HG03378 (cell line): ENCODE measurements at regions not wholly inside any gene's neighbourhood (a gene's known extent, or its start where the extent isn't known, plus 50 kb on each side); places are given as distances from the start of the nearest gene placed in this dataset.
A peak's percentile ranks its signal among the peaks of the same experiment; 100 is the strongest.

Experiments used
- ATAC-seq: cut with Tn5 transposase; IDR thresholded peaks from one replicate; pipeline ENCODE4 v1.9.1; 2021; ENCODE audit warnings: mild to moderate bottlenecking, moderate library complexity; ENCODE audit not compliant: unreplicated experiment

DNA sequence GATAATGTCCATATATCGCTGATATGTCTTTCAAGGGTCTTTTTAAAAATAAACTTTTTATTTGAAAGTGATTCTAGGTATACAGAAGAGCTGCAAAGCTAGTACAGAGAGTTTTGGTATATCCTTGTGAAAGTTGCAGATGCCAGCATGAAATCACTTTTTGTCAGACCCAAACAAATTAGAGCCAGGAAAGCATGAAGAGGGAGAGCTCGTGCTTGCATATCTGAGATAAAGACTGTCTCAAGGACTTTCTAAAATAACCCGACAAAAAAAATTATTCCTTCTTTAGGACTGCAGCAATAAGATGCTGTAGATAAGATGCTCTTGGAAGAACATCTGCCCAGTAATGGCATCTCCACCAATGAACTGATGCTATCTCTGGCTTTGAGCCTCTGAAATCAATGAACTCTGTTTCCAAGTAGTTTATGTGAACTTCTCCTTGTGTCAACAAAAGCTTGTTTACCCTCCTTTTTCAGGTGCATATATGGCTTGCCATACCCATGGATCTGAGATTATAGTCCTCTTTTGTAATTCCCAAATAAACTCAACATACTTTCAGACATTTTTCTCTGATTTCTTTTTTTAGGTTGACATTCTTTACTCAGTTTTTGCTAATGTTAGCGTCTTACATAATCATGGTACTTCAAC, 774.6 kb upstream of the FAM98A start:
- no peak for ATAC-seq

DNA sequence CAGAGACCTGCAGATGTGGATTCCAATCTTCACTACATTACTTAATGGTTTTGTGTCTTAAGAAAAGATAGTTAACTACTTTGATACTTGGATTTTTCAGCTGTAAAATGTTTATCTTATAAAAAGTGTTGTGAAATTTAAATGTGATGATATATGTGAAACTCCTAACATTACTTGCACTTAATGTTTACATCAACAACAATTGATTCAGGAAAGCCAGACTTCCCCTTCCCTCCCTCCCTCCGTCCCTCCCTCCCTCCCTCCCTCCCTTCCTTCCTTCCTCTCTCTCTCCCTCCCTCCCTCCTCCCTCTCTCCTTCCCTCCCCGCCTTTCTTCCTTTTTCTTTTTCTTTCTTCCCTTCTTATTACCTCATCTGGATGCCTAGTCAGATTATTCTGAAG, 773.9 kb upstream of the FAM98A start:
- ATAC-seq = no peak

DNA sequence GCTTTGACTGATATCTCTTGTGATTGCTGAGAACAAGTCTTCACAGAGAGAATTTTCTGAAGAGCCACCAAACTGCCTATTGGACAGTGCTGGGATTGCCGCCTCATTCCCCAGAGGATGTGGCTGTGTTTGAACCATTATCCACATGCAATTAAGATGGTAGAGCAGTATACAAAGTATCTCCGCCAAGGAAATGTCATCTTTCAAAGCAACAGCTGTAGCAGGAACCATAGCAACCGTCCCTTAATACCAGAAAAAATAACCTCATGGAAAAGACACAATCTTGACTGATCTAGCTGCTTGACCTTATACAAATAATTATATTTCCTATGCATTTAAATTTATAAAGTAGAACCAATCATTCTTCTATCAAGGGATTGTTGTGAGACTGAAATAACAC, 772.6 kb upstream of the FAM98A start:
- no peak for ATAC-seq

DNA sequence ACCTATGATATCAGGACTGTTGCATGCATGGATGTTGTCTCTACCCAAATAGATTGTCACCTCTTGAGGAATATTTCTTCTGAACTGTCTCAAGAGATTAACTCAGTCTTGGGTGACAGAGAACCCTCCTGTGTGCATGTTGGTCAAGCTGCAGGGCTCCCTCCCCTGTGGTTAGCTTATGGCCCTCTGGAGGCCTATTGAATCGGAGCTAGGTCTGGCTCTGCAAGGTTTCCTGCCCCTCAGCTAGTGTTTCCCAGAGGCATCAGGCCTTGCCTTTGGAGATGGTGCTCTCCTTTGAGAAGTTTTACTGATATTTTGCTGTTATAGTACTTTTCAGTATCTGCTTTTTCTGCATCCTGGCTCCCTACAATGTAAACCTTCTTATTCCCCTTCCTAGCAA, 769.2 kb upstream of the FAM98A start:
- no peak for ATAC-seq

DNA sequence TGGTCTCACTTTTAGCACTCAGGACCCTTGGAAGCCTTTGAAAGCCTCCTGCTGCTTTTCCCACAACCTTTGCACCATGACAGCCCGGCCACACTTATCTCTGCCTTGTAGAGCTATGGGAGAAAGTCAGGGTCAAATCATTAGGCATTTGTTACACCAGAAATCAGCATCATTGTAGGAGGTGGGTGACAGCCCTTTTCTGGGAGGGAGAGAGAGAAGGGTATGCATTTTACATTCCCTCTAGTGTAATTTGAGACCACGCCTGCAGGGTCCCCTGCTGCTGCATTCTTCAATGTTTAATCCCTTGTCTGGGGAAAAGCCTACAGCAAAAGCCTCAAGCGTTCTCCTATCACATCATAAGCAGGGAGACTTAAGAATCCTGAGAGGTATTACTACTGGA, 766.8 kb upstream of the FAM98A start:
- no peak for ATAC-seq

DNA sequence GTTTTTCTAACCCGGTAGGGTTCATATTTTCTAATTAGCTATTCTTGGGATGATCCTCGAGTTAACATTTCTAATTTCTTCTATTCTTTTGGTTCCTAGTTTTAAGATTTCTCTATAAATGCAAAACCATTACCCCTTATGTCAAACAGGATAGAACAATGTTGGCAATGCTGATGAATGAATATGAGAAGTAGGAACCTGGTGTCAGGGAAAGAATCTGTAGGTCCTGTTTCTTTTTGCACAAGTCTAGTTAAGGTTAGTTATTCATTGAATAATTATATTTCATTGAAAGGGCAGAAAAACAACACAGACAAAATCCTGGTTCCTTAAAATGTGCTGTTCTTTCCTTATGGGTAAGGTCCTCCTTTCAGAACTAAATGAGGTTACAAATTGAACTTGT, 766.4 kb upstream of the FAM98A start:
- no peak for ATAC-seq

DNA sequence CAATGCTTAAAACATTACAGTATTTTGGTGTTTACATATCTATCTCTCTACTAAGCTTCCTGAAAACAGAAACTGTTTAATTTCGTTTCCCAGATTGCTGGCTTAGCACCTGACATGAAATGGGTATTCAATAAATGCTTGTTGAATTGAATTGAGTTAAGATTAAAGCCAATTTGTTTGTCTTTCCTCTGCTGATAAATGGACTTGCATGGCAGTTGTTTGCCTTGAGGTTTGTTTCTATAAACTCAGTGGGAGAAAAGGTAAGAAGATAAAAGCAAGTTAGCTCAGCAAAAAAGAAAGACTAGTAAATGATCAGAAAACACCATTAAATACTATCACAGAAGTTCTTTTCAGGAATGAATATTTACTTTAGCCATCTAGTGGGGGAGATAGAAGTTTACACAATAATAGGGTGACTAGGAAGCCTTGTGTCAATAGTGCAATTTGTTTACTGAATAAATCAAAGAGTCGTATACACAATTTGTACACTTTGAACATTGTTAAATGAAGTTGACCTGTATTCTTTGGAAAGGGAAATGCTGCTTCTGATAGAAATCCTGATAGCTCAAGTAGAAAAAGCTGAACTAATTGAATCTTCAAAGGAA, 754.5 kb upstream of the FAM98A start:
- ATAC-seq = no peak

DNA sequence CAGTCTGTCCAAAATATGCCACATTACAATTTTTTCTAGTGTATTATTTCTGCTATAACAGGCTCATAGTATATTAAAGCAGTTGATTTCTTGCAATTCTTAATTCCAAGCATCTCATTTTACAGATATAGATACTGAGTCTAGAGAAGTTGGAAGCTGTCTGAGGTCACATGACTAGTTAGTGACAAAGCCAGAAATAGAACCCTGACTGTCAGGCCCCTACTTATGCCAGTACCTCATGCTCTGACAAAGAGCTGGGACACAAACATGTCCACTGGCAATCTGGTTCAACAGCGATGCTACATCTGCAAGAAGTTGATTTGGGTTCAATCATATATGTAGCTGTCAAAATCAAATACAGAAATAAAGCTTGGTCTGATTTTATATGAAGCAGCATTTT, 750.4 kb upstream of the FAM98A start:
- no peak for ATAC-seq

DNA sequence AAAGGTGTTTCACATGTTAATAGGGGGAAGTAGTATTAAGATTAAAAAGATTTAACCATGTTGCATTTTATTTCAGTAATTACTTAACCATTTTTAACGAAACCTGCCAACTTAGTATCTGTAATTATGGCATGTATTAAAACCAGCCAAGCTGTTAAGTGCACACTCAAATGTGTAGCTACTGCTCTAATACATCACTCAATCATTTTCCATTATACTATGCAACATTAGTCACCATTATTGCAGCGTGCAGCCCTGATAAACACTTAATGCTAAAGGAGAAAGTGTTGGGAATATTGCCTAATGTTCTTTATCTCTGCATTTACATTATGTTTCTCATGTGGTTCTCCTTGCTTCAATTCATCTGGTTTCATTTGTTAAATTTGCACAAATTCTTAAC, 745.9 kb upstream of the FAM98A start:
- ATAC-seq = no peak

DNA sequence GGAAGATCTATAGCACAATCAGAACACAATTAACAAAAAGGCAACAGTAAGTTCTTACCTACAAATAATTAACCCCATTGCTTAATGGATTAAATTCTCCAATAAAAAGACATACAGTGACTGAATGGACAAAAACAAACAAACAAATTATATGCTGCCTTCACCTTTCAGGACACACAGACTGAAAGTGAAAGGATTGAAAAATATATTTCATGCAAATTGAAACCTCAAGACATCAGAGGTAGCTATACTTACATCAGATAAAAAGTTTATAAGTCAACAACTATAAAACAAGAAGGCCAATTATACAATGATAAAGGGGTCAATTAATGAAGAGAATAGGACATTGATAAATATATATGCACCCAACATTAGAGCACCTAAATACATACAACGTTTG, 741.2 kb upstream of the FAM98A start:
- ATAC-seq = no peak

DNA sequence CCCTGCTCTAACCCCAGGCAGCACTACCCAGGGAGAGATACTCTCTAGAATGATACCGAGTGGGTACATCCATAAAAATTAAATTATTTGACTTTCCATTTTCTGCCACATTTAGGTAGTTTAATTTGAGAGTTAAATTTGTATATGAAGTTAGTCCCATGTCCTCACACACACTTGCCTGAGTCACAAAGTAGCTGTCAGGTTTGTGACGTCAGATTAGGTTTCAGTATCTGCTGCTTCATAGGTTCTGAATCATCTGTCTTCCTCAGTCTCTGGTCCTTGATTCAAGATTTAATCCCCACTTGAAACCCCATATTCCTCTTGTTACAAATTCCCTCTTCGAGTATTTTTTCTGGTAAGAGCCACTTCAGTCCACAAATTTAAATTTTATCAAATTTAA, 738.6 kb upstream of the FAM98A start:
- no peak for ATAC-seq

DNA sequence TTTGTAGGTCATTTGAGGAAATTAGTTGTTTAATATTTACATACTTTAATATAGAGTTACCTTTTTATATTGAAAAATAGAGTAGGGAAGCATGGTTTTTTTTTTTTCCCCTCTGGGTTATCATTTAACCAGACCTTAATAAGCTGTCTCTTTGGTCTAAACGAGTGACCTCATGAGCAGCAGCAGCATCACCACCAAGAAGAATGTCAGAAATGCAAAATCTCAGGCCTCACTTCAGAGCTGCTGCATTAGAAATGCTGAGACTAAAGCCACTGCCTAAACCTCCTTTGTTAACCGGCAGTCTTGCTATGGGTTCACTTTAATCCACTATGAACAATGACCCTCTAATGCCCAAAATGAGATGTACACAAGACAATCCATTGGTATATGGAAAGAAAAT, 733.7 kb upstream of the FAM98A start:
- ATAC-seq = no peak

DNA sequence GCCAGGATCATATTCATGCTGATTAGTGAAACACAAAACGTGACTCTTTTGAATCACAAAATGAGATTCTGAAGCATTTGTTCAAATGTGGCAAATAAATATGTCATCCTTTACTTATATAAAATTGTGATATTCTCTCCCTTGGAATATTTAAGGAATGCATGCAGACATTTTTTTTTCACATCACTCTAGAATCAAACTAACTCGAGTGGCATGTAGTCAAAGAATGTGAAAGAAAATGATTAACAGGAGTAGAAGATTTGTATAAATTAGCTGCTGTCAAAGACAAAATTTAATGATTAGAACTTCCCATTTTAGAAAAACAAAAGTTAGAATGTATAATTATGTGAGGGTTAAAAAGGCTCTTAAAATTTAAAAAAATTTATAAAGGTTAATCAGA, 721.0 kb upstream of the FAM98A start:
- ATAC-seq = no peak

DNA sequence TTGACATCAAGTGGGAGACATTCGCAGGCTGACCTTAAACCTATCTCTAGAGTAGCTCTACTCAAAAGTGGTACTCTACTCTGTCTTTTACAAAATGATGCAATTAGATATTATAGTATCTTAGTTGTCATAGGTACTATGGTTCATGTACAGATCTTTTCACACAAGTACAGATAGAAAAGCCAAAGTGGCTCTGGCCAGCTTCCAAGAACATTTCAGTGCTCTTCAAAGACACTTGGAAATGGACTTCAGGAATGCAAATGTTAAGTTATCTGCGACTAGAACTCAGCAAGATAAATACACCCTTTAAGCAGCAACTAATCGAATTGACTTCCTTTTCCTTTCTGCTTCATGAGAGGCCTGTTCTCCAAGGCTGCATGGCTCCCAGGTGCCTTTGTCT, 718.7 kb upstream of the FAM98A start:
- no peak for ATAC-seq

DNA sequence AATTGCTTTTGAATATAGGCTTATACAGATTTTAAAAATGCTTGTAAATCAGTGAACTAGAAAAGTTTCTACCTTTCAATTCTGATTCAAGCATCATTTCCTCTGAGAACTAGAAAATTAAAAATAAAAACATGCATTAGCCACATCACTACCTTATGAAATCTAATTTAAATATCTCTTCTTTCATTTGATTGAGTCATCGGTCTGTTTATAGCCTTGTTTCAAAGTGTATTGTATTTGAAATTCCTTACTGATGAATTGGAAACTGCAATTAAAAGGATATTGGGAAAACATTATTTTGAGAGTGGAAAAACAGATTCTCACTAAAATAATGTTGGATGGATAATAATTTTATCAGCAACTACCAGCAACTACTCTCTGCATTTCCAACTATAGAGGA, 717.7 kb upstream of the FAM98A start:
- ATAC-seq = no peak

DNA sequence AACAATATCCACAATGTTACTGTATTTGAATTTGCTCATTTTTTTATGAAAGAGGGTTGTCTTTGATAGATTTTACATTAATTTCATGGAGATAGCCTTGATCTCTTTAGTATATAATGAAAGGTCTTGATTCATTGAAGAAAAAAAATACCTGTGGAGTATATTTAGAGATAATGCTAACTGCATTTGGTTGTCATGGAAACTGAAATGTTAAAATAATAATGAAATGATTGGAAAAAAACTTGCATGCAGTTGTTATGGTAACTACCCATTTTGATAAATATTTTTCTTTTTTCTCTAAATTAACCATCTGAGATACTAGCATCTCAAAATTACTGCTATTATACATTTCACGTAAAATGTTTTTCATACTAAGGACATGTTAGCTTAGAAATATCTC, 712.7 kb upstream of the FAM98A start:
- ATAC-seq = no peak

DNA sequence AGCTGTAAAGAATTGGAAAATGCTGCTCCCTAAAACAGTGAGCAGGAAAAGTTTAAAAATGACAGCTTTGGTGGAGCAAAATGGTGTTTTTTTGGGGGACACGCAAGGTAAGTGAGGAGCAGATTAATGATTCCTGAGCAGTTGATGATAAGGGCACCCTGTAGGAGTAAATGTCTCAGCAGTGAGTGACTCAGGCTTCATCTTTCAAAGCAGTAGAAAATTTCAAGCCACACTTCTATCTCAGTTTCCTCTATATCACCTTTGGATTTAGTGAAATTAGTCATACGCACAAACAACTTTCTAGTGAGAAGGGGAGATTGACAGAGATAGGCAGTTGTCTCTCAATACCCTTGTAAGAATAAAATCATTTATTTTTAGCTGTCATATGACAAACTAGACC, 709.0 kb upstream of the FAM98A start:
- no peak for ATAC-seq

DNA sequence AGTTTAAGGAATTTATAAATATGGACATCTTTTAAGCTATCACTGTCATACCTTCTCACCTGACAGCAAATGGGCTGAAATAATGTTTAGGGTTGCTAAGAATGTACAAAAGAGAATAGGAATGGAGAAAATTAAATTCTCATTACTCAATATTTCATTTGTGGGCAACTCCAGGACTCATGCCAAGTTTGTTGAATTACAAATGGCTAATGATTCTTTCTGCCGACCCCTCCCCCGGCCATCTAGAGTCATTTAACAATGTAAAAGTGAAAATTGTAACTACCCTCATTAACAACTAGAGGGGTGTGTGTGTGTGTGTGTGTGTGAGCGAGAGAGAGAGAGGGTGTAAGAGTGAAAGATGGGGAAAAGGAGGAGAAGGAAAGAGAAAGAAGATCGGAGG, 708.5 kb upstream of the FAM98A start:
- ATAC-seq = no peak

DNA sequence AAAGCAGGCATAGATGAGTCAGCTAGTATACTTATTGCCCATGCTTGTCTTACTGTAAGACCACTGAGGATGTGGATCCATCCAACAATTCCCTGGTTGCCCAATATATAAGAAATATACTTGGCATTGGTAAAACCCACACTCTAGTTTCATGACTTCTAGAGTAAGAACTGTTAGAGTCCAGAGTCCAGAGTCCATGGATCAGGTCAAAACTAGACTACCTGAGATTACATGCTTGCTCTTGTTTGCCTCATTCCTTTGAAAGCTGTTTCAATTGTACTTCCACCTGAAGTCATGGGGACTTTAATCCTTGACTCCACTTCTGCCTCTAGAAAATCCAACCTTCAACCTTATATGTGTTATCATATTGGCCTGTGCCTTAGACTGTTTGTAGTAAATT, 707.6 kb upstream of the FAM98A start:
- ATAC-seq = no peak

DNA sequence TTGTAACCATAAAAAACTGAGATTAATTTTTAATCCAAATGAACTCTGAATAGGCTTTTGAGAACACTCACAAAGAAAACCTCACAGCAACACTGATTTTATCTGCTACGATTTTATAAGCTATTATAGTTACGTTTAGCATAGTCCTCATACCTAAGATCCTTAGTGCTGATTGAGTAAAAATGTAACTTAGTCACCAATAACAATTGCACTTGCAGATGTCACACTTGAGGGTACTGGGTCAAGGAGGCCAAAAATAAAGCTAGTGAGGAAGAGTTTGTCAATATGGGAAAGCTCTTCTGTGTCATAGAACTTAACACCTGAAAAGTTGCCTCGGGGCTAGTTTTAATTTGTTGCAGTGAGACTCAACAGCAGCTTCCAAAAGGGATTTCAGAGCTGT, 706.5 kb upstream of the FAM98A start:
- no peak for ATAC-seq

DNA sequence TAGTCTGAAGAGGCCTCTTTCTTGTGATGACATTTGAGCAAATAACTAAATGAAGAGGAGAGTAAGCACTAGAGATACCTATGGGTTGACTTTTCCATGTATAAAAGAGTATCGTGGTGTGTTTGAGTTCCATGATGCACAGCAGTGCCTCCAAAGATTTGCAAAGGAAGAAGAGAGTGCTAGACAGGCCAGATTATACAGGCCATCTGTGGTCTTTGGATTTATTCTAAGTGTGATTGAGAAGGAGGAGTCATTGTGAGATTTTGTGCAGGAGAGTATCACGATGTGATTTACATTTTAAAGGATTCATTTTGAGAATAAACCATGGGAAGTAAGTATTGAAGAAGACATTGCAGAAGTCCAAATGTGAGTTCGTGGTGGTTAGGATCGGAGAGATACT, 695.9 kb upstream of the FAM98A start:
- ATAC-seq = no peak

DNA sequence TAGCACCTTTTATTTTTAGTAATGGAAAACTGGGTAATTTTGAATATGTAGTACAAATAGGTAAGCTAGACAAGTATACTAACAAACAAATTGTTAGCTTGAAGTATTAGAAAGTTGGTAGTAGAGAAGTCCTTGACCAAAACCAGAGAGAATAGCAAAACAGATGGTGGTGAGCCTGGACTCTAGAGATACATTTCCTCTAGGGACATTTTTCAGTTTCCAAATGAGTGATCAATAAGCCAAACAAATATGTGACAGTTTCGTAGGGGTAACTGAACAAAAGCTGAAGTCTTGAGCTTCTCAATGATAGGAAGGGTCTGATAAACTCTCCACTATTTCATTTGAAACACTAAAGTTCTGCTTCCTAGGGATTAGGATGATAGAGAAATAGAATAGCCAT, 692.0 kb upstream of the FAM98A start:
- ATAC-seq = peak; percentile 91

DNA sequence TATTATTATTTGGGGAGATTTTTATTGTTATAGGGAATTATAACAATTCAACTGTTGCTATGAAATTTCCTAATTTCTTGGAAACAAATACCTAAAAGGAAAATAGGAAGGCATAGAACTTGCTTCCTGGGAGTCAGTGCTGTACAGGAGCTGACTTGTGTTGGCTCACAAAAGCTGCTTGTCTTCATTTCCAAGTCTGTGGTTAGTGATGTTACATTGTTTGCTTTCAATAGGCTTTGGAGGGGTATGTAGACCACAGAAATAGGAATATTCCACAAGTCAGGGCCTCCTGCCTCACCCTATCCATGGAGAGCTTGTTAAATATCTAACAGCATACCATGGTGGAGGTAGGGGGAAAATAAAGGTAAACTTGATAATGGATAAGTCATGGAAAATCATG, 688.9 kb upstream of the FAM98A start:
- no peak for ATAC-seq
